Heart right ventricle (tissue), 16 donors: ENCODE measurements at regions not wholly inside any gene's neighbourhood (a gene's known extent, or its start where the extent isn't known, plus 50 kb on each side); places are given as distances from the start of the nearest gene placed in this dataset.

ENCODE experiments used
- ATAC-seq, 8 donors: fragments of 200-7000 bp; cut with Tn5 transposase; one replicate each; pipeline ENCODE4 v1.9.1; 2020; ENCODE audit warnings: mild to moderate bottlenecking in 8 of 8, moderate library complexity in 8 of 8, moderate number of reproducible peaks in 1 of 8
- DNase-seq, 2 donors: peaks; one replicate each; pipeline ENCODE4 v3.0.0-alpha.2; 2020
- H3K27ac ChIP-seq, 10 donors: fragments of 200-600 bp; sonication (generic) in 2 of 10; one replicate each; pipeline versions ENCODE4 v1.5.0 to v1.8.0; 2020 to 2022; ENCODE audit warnings: mild to moderate bottlenecking in 3 of 10
- H3K27me3 ChIP-seq, 7 donors: fragments of 200-600 bp; one replicate each; pipeline ENCODE4 v1.8.0; 2021 to 2022; ENCODE audit warnings: mild to moderate bottlenecking in 2 of 7
- H3K36me3 ChIP-seq, 9 donors: fragments of 200-600 bp; sonication (generic) in 1 of 9; one replicate each; pipeline versions ENCODE4 v1.5.0 to v1.8.0; 2020 to 2022; ENCODE audit warnings: mild to moderate bottlenecking in 2 of 9
- H3K4me1 ChIP-seq, 9 donors: fragments of 200-600 bp; sonication (generic) in 1 of 9; one replicate each; pipeline versions ENCODE4 v1.5.0 to v1.8.0; 2020 to 2022; ENCODE audit warnings: mild to moderate bottlenecking in 4 of 9
- H3K4me3 ChIP-seq, 10 donors: fragments of 200-600 bp; sonication (generic) in 2 of 10; one replicate each; pipeline versions ENCODE4 v1.5.0 to v1.8.0; 2020 to 2022; ENCODE audit warnings: mild to moderate bottlenecking in 7 of 10, moderate library complexity in 2 of 10
- H3K9me3 ChIP-seq, 11 donors: fragments of 200-600 bp in 10 of 11; sonication (generic) in 2 of 11; one replicate each; pipeline versions ENCODE4 v1.5.0 to v1.8.0; 2013 to 2022; ENCODE audit warnings: mild to moderate bottlenecking in 2 of 11, control low read depth in 1 of 11, moderate library complexity in 1 of 11
- CTCF ChIP-seq, 9 donors: fragments of 200-600 bp; sonication (generic) in 2 of 9; IDR thresholded peaks; one replicate each; pipeline versions ENCODE4 v1.5.0 to v1.8.0; 2021 to 2022; ENCODE audit warnings: antibody characterized with exemption in 9 of 9, mild to moderate bottlenecking in 5 of 9, moderate library complexity in 1 of 9
- WGBS, 2 donors: extraction: QIAGEN DNeasy Blood & Tissue Kit; methylation state at CpG; one replicate each; pipeline ENCODE4 v1.1.7; 2013; ENCODE audit warnings: inconsistent platforms in 1 of 2; 5-methylcytosine and 5-hydroxymethylcytosine counted together
- intact Hi-C, 10 donors: fragments of 100-400 bp; cut with DNase I; formaldehyde crosslinking; loops; one replicate each; pipeline versions ENCODE4 v1.11.1 to v1.14.2; 2022
- donor health status: Arrhythmogenic right ventricular cardiomyopathy.
- donor health status: ischemic (EF 13 %, LVEDD 7.1; RV severe dilation, severe dysfunction).
- donor health status: healthy with polysubstance abuse.
- donor health status: DM: no; HTN: yes; CAD: no.
- donor health status: DM: no; HTN: no; CAD: no.
- donor health status: ischemic (EF 25% LVEDD 6.9; RV normal size, moderate dysfunction).
- donor health status: ischemic (EF 25% LVEDD 5.7; RV mildly dilated, moderate dysfunction).
- donor health status: healthy.
- donor health status: DM: yes; HTN: yes; CAD: no.
- donor health status: Ischemic cardiomyopathy.
- donor health status: ischemic (EF 35%, LVEDD 5.7; RV mildly dilated, moderate dysfunction).
- donor health status: nonischemic (EF 11% LVEDD 7.7; RV severe dilation, severe dysfunction).
- donor health status: DM: yes; HTN: yes; CAD: no.
- donor health status: PGD.
- donor health status: ischemic (EF 29% LVEDD 5.4; RV normal size, mild dysfunction).
- donor health status: nonischemic (EF 23%, LVEDD 6.1; RV moderate dilation, normal function).

GRCh38 chr12:91533366-91533765, 350.7 kb upstream of the DCN start:
- intact Hi-C loops = no loop called here
- 85 to 87% methylated on average over 1 of the region's 1 CpG for WGBS, 2 donors
- no peak overlapping the region for H3K27ac ChIP-seq
- H3K27me3 ChIP-seq = no peaks in the 10 kb centered on the region
- H3K36me3 ChIP-seq = no peaks in the 10 kb centered on the region
- no peaks in the 10 kb centered on the region for H3K4me1 ChIP-seq
- DNase-seq = no peak
- no peak for ATAC-seq
- no peak for TF ChIP-seq CTCF (IDR thresholded peaks at IDR 0.05)
- no peak overlapping the region for H3K4me3 ChIP-seq
- peaks cover 0 to 38% (median 12%) of the 10 kb centered on the region in 11 donors for H3K9me3 ChIP-seq

- peaks cover 0 to 30% (median 12%) of the 10 kb centered on the region in 11 donors for H3K9me3 ChIP-seq
- no peaks in the 10 kb centered on the region for H3K36me3 ChIP-seq
- TF ChIP-seq CTCF (IDR thresholded peaks at IDR 0.05) = no peak
- H3K27ac ChIP-seq = no peak overlapping the region
- H3K4me1 ChIP-seq = no peaks in the 10 kb centered on the region
- intact Hi-C loops = no loop called here
- ATAC-seq (no peak), DNase-seq (no peak)
- H3K4me3 ChIP-seq = no peak overlapping the region
- WGBS, 2 donors = 94 to 97% methylated on average over 1 of the region's 1 CpG
- no peaks in the 10 kb centered on the region for H3K27me3 ChIP-seq
These were observed 347.2 kb upstream of the DCN start for GRCh38 chr12:91529829-91530228.

- intact Hi-C loops = no loop called here
These were observed 341.2 kb upstream of the DCN start for GRCh38 chr12:91523831-91524230.

GRCh38 chr12:91516695-91517047, 334.1 kb upstream of the DCN start:
- no peaks in the 10 kb centered on the region for H3K36me3 ChIP-seq
- ATAC-seq = no peak

More at GRCh38 chr12:91523831-91524230, 341.2 kb upstream of the DCN start:
- no peak for TF ChIP-seq CTCF (IDR thresholded peaks at IDR 0.05)
- Histone ChIP-seq H3K4me3 (no peak overlapping the region), H3K9me3 (peaks cover 0 to 3% (median 0%) of the 10 kb centered on the region in 11 donors), H3K4me1 (no peaks in the 10 kb centered on the region), H3K36me3 (no peaks in the 10 kb centered on the region), H3K27ac (no peak overlapping the region), H3K27me3 (no peaks in the 10 kb centered on the region)
- ATAC-seq = no peak
- 72 to 79% methylated on average over 4 of the region's 4 CpGs for WGBS, 2 donors
- DNase-seq = no peak

More at GRCh38 chr12:91516695-91517047, 334.1 kb upstream of the DCN start:
- peaks cover 0 to 7% (median 0%) of the 10 kb centered on the region in 11 donors for H3K9me3 ChIP-seq
- no peak for DNase-seq
- no peak overlapping the region for H3K4me3 ChIP-seq
- intact Hi-C loops = no loop called here
- TF ChIP-seq CTCF (IDR thresholded peaks at IDR 0.05) = no peak
- no peaks in the 10 kb centered on the region for H3K27me3 ChIP-seq
- no peaks in the 10 kb centered on the region for H3K4me1 ChIP-seq
- H3K27ac ChIP-seq = no peak overlapping the region
